ENCODE measurements at regions not wholly inside any gene's neighbourhood (a gene's known extent, or its start where the extent isn't known, plus 50 kb on each side); places are given as distances from the start of the nearest gene placed in this dataset.

GRCh38 chr12:58419196-58419760 is 477.9 kb downstream of the ATP23 start:
- TF ChIP-seq CTCF (IDR thresholded peaks at IDR 0.05): no peak
- no peaks in the 10 kb centered on the region for H3K9me3 ChIP-seq
- peaks cover 0 to 4% of the 10 kb centered on the region in 2 donors for H3K4me1 ChIP-seq
- H3K36me3 ChIP-seq: no peaks in the 10 kb centered on the region
- no peak for DNase-seq (ENCODE audit: low spot score in 2 of 2)
- no peak overlapping the region for H3K4me3 ChIP-seq
- intact Hi-C loops (cut with DNase I): loop anchor here (10.0 kb wide), 1 partner anchor 696 kb away; no protein-coding TSS in a partner anchor
- no peak overlapping the region for H3K27ac ChIP-seq
- no peaks in the 10 kb centered on the region for H3K27me3 ChIP-seq

- no peaks in the 10 kb centered on the region for H3K36me3 ChIP-seq
- no peaks in the 10 kb centered on the region for H3K9me3 ChIP-seq
- no peaks in the 10 kb centered on the region for H3K27me3 ChIP-seq
- intact Hi-C loops (cut with DNase I): loop anchor here (10.0 kb wide), 4 partner anchors 505 to 1175 kb away; partner anchors contain the start of genes LRIG3 and SLC16A7
- DNase-seq (ENCODE audit: low spot score in 2 of 2): no peak
- TF ChIP-seq CTCF (IDR thresholded peaks at IDR 0.05): no peak
- H3K4me1 ChIP-seq: peaks cover 0 to 9% of the 10 kb centered on the region in 2 donors
- no peak overlapping the region for H3K4me3 ChIP-seq
- H3K27ac ChIP-seq: no peak overlapping the region
Measured at GRCh38 chr12:58419905-58420304, 478.5 kb downstream of the ATP23 start.

- Histone ChIP-seq H3K36me3 (no peaks in the 10 kb centered on the region), H3K27me3 (no peaks in the 10 kb centered on the region), H3K4me3 (no peak overlapping the region), H3K4me1 (peaks cover 0 to 12% of the 10 kb centered on the region in 2 donors), H3K27ac (no peak overlapping the region), H3K9me3 (no peaks in the 10 kb centered on the region)
- intact Hi-C loops (cut with DNase I): loop anchor here (10.0 kb wide), 3 partner anchors 504 to 1174 kb away; partner anchors contain the start of genes LRIG3 and SLC16A7
- DNase-seq (ENCODE audit: low spot score in 2 of 2): no peak
- TF ChIP-seq CTCF (IDR thresholded peaks at IDR 0.05): no peak
Measured at GRCh38 chr12:58420503-58420902, 479.1 kb downstream of the ATP23 start.

GRCh38 chr12:58421990-58422389 is 480.6 kb downstream of the ATP23 start:
- no peaks in the 10 kb centered on the region for H3K36me3 ChIP-seq
- H3K4me1 ChIP-seq: peaks cover 0 to 16% of the 10 kb centered on the region in 2 donors
- no peak overlapping the region for H3K4me3 ChIP-seq
- intact Hi-C loops (cut with DNase I): loop anchor here (10.0 kb wide), 3 partner anchors 503 to 1173 kb away; partner anchors contain the start of genes LRIG3 and SLC16A7
- H3K27ac ChIP-seq: no peak overlapping the region
- H3K9me3 ChIP-seq: no peaks in the 10 kb centered on the region
- no peaks in the 10 kb centered on the region for H3K27me3 ChIP-seq
- no peak for DNase-seq (ENCODE audit: low spot score in 2 of 2)
- no peak for TF ChIP-seq CTCF (IDR thresholded peaks at IDR 0.05)

- H3K36me3 ChIP-seq: no peaks in the 10 kb centered on the region
- peak overlapping the region; percentile 61 to 73 for H3K27ac ChIP-seq
- peaks cover 0 to 16% of the 10 kb centered on the region in 2 donors for H3K4me1 ChIP-seq
- intact Hi-C loops (cut with DNase I): loop anchor here (10.0 kb wide), 3 partner anchors 500 to 1170 kb away; partner anchors contain the start of genes LRIG3 and SLC16A7
- H3K27me3 ChIP-seq: no peaks in the 10 kb centered on the region
- H3K4me3 ChIP-seq: peak overlapping the region in 1 of 2 donors; percentile 28
- no peak for TF ChIP-seq CTCF (IDR thresholded peaks at IDR 0.05)
- DNase-seq (ENCODE audit: low spot score in 2 of 2): no peak
- H3K9me3 ChIP-seq: no peaks in the 10 kb centered on the region
Measured at GRCh38 chr12:58424735-58425392, 483.5 kb downstream of the ATP23 start.
